Progenitor cell of endocrine pancreas (in vitro differentiated cells): ENCODE measurements at regions not wholly inside any gene's neighbourhood (a gene's known extent, or its start where the extent isn't known, plus 50 kb on each side); places are given as distances from the start of the nearest gene placed in this dataset.

Source experiments
- DNase-seq: peaks from one replicate; pipeline ENCODE4 v3.0.0; 2021; ENCODE audit warnings: low spot score; ENCODE audit not compliant: unreplicated experiment
- H3K27ac Mint-ChIP-seq: 2 replicates; pipeline ENCODE4 v1.8.0; 2021; ENCODE audit warnings: mild to moderate bottlenecking, moderate library complexity, mixed read lengths
- H3K27me3 Mint-ChIP-seq: 2 replicates; pipeline ENCODE4 v1.8.0; 2021; ENCODE audit warnings: mixed read lengths
- H3K36me3 Mint-ChIP-seq: 2 replicates; pipeline ENCODE4 v1.8.0; 2022; ENCODE audit warnings: mixed read lengths; ENCODE audit not compliant: insufficient read depth
- H3K4me1 Mint-ChIP-seq: 2 replicates; pipeline ENCODE4 v1.8.0; 2021; ENCODE audit warnings: low read depth, mixed read lengths
- H3K4me3 Mint-ChIP-seq: 2 replicates; pipeline ENCODE4 v1.8.0; 2021; ENCODE audit warnings: low read depth, mild to moderate bottlenecking, moderate library complexity, mixed read lengths
- H3K9me3 Mint-ChIP-seq: 2 replicates; pipeline ENCODE4 v1.8.0; 2021; ENCODE audit warnings: low read depth, mixed read lengths
- CTCF ChIP-seq: fragments of 200-600 bp; sonication (generic); IDR thresholded peaks from one replicate; pipeline ENCODE4 v1.5.0; 2021; ENCODE audit warnings: antibody characterized with exemption, mild to moderate bottlenecking; ENCODE audit not compliant: unreplicated experiment

GRCh38 chr14:38870296-38870836, 232.7 kb downstream of the SEC23A start:
- DNase-seq: no peak
- H3K36me3 Mint-ChIP-seq: no peaks in the 10 kb centered on the region
- no peak for TF ChIP-seq CTCF
- peak overlapping the region; percentile 56 for H3K27ac Mint-ChIP-seq
- H3K4me3 Mint-ChIP-seq: no peak overlapping the region
- H3K27me3 Mint-ChIP-seq: no peaks in the 10 kb centered on the region
- H3K4me1 Mint-ChIP-seq: peaks cover 48% of the 10 kb centered on the region
- no peaks in the 10 kb centered on the region for H3K9me3 Mint-ChIP-seq

GRCh38 chr14:38868399-38869290, 234.4 kb downstream of the SEC23A start:
- Mint-ChIP-seq H3K4me3 (peak overlapping the region; percentile 0), H3K4me1 (peaks cover 48% of the 10 kb centered on the region), H3K36me3 (peaks cover 2% of the 10 kb centered on the region), H3K27ac (peak overlapping the region; percentile 73), H3K27me3 (peaks cover 7% of the 10 kb centered on the region), H3K9me3 (peaks cover 12% of the 10 kb centered on the region)
- no peak for DNase-seq
- TF ChIP-seq CTCF: no peak

- H3K27ac Mint-ChIP-seq: peak overlapping the region; percentile 73
- H3K36me3 Mint-ChIP-seq: peaks cover 2% of the 10 kb centered on the region
- peaks cover 48% of the 10 kb centered on the region for H3K4me1 Mint-ChIP-seq
- peaks cover 12% of the 10 kb centered on the region for H3K9me3 Mint-ChIP-seq
- TF ChIP-seq CTCF: peak; percentile 86
- DNase-seq: peak; percentile 63
- no peak overlapping the region for H3K4me3 Mint-ChIP-seq
- peaks cover 7% of the 10 kb centered on the region for H3K27me3 Mint-ChIP-seq
Observed at GRCh38 chr14:38867561-38868150, 235.4 kb downstream of the SEC23A start.

- Mint-ChIP-seq H3K4me1 (peaks cover 45% of the 10 kb centered on the region), H3K27ac (no peak overlapping the region), H3K9me3 (peaks cover 12% of the 10 kb centered on the region), H3K36me3 (peaks cover 2% of the 10 kb centered on the region), H3K4me3 (no peak overlapping the region), H3K27me3 (peaks cover 13% of the 10 kb centered on the region)
- no peak for DNase-seq
- no peak for TF ChIP-seq CTCF
Observed at GRCh38 chr14:38866461-38866860, 236.6 kb downstream of the SEC23A start.

- peaks cover 16% of the 10 kb centered on the region for H3K4me1 Mint-ChIP-seq
- peaks cover 17% of the 10 kb centered on the region for H3K9me3 Mint-ChIP-seq
- H3K4me3 Mint-ChIP-seq: no peak overlapping the region
- no peak for DNase-seq
- TF ChIP-seq CTCF: no peak
- no peak overlapping the region for H3K27ac Mint-ChIP-seq
- H3K27me3 Mint-ChIP-seq: peaks cover 39% of the 10 kb centered on the region
- peaks cover 2% of the 10 kb centered on the region for H3K36me3 Mint-ChIP-seq
Observed at GRCh38 chr14:38862366-38862765, 240.7 kb downstream of the SEC23A start.
